SK-N-SH (cell line): ENCODE measurements at regions not wholly inside any gene's neighbourhood (a gene's known extent, or its start where the extent isn't known, plus 50 kb on each side); places are given as distances from the start of the nearest gene placed in this dataset.

Experiments used
- CTCF ChIA-PET: fragments of 300-600, 350-600 bp; formaldehyde crosslinking; extraction: SDS; loops from one replicate; lab custom pipeline; 2021; lab: Yijun Ruan, JAX
- POLR2A ChIA-PET: fragments of 350-600 bp; sonication (Branson Sonifier 250); formaldehyde crosslinking; extraction: SDS; loops from one replicate; lab custom pipeline; 2020; ENCODE audit warnings: antibody characterized with exemption, inconsistent platforms; lab: Yijun Ruan, JAX
- DNase-seq: peaks from one replicate; pipeline ENCODE4 v3.0.0; 2012
- H2AFZ ChIP-seq: fragments of 200-600 bp; sonication (generic); 2 replicates; pipeline ENCODE4 v1.8.1; 2016; ENCODE audit warnings: antibody characterized with exemption, mild to moderate bottlenecking, low read depth
- H3F3A ChIP-seq: fragments of 200-600 bp; sonication (generic); replicated peaks from 2 replicates; pipeline ENCODE3; 2016; ENCODE audit warnings: antibody characterized with exemption, mild to moderate bottlenecking; ENCODE audit not compliant: insufficient read depth
- H3K27ac ChIP-seq, 2 experiments: fragments of 200-500 bp in 1 of 2; fragments of 200-600 bp in 1 of 2; sonication (Bioruptor generic) in 1 of 2; sonication (generic), shearing (Covaris generic) in 1 of 2; 2 replicates each; pipeline versions ENCODE4 v1.5.1 to v1.6.1; 2014 to 2016; ENCODE audit warnings: low read depth in 2 of 2, inconsistent platforms in 1 of 2, low read length in 1 of 2, mild to moderate bottlenecking in 1 of 2, mixed read lengths in 1 of 2
- H3K27me3 ChIP-seq: fragments of 200-600 bp; sonication (generic), shearing (Covaris generic); 2 replicates; pipeline ENCODE4 v1.6.1; 2016; ENCODE audit warnings: mixed run types; ENCODE audit not compliant: insufficient read depth
- H3K36me3 ChIP-seq, 2 experiments: fragments of 200-500 bp in 1 of 2; fragments of 200-600 bp in 1 of 2; sonication (Bioruptor generic) in 1 of 2; sonication (generic) in 1 of 2; replicated peaks in 1 of 2; 2 replicates each; pipeline versions ENCODE3 to v1.5.1; 2014 to 2016; ENCODE audit warnings: low read length in 1 of 2, mild to moderate bottlenecking in 1 of 2; ENCODE audit not compliant: insufficient read depth in 2 of 2, control insufficient read depth in 1 of 2
- H3K4me1 ChIP-seq, 2 experiments: fragments of 200-500 bp in 1 of 2; fragments of 200-600 bp in 1 of 2; sonication (Bioruptor generic) in 1 of 2; sonication (generic), shearing (Covaris generic) in 1 of 2; 2 replicates each; pipeline versions ENCODE4 v1.5.1 to v1.6.1; 2014 to 2016; ENCODE audit warnings: low read depth in 1 of 2, low read length in 1 of 2, mixed run types in 1 of 2; ENCODE audit not compliant: insufficient read depth in 2 of 2, control insufficient read depth in 1 of 2
- H3K4me2 ChIP-seq: fragments of 200-600 bp; sonication (generic), shearing (Covaris generic); 2 replicates; pipeline ENCODE4 v1.6.1; 2017; ENCODE audit warnings: mixed run types
- H3K4me3 ChIP-seq, 2 experiments: fragments of 200-500 bp in 1 of 2; fragments of 200-600 bp in 1 of 2; sonication (Bioruptor generic) in 1 of 2; sonication (generic), shearing (Covaris generic) in 1 of 2; 2 replicates each; pipeline versions ENCODE4 v1.5.1 to v1.8.1; 2014 to 2016; ENCODE audit warnings: low read depth in 2 of 2, inconsistent platforms in 1 of 2, low read length in 1 of 2, mild to moderate bottlenecking in 1 of 2, mixed read lengths in 1 of 2, moderate library complexity in 1 of 2
- H3K79me2 ChIP-seq: fragments of 200-600 bp; sonication (generic); 2 replicates; pipeline ENCODE4 v1.8.1; 2017; ENCODE audit warnings: mild to moderate bottlenecking; ENCODE audit not compliant: insufficient read depth
- H3K9ac ChIP-seq: fragments of 200-600 bp; sonication (generic); 2 replicates; pipeline ENCODE4 v1.6.1; 2017; ENCODE audit warnings: mixed run types
- H3K9me2 ChIP-seq: fragments of 200-600 bp; sonication (generic); 2 replicates; pipeline ENCODE4 v1.6.1; 2017; ENCODE audit warnings: mixed run types
- H3K9me3 ChIP-seq: fragments of 200-600 bp; sonication (generic); 2 replicates; pipeline ENCODE4 v1.6.1; 2017; ENCODE audit warnings: mixed run types, mild to moderate bottlenecking, moderate library complexity
- H4K20me1 ChIP-seq: fragments of 200-600 bp; sonication (generic); 2 replicates; pipeline ENCODE4 v1.6.1; 2017; ENCODE audit warnings: mild to moderate bottlenecking, mixed run types; ENCODE audit not compliant: insufficient read depth
- EP300 ChIP-seq, 2 experiments: IDR thresholded peaks; 2 replicates each; pipeline versions ENCODE4 v1.4.0 to v1.6.1; 2012; ENCODE audit warnings: borderline replicate concordance in 1 of 2, low read depth in 1 of 2, low read length in 1 of 2
- FOSL2 ChIP-seq: IDR thresholded peaks from 2 replicates; pipeline ENCODE4 v1.4.0; 2012; ENCODE audit warnings: low read depth, mild to moderate bottlenecking, moderate library complexity, borderline replicate concordance
- FOXM1 ChIP-seq: IDR thresholded peaks from 2 replicates; pipeline ENCODE4 v1.4.0; 2012; ENCODE audit warnings: low read depth, mild to moderate bottlenecking
- GATA2 ChIP-seq: sonication (generic); formaldehyde crosslinking; IDR thresholded peaks from 2 replicates; pipeline ENCODE4 v1.5.0; 2020; ENCODE audit warnings: mild to moderate bottlenecking, missing genetic modification reagents
- MEF2A ChIP-seq: IDR thresholded peaks from 2 replicates; pipeline ENCODE4 v1.4.0; 2012; ENCODE audit warnings: low read depth, borderline replicate concordance
- POLR2AphosphoS5 ChIP-seq: IDR thresholded peaks from 2 replicates; pipeline ENCODE4 v1.6.1; 2012; ENCODE audit warnings: low read depth, low read length
- REST ChIP-seq: IDR thresholded peaks from 2 replicates; pipeline ENCODE4 v1.6.1; 2012; ENCODE audit warnings: mild to moderate bottlenecking, low read depth, low read length, moderate library complexity
- TAF1 ChIP-seq: IDR thresholded peaks from 2 replicates; pipeline ENCODE4 v1.6.1; 2012; ENCODE audit warnings: low read depth, mild to moderate bottlenecking, low read length, moderate library complexity, borderline replicate concordance
- TCF12 ChIP-seq: IDR thresholded peaks from 2 replicates; pipeline ENCODE4 v1.4.0; 2012
- USF1 ChIP-seq: IDR thresholded peaks from 2 replicates; pipeline ENCODE4 v1.4.0; 2012; ENCODE audit warnings: low read depth, borderline replicate concordance
- USF2 ChIP-seq: fragments of 150-350 bp; IDR thresholded peaks from 2 replicates; pipeline ENCODE4 v1.6.1; 2017; ENCODE audit warnings: antibody characterized with exemption, low read length, low read depth, borderline replicate concordance
- YY1 ChIP-seq: IDR thresholded peaks from 2 replicates; pipeline ENCODE4 v1.4.0; 2012; ENCODE audit warnings: low read depth, mild to moderate bottlenecking
- ZBTB33 ChIP-seq: IDR thresholded peaks from 2 replicates; pipeline ENCODE4 v1.4.0; 2012; ENCODE audit warnings: low read depth, borderline replicate concordance
- WGBS: methylation state at CpG from one replicate; pipeline ENCODE4 v1.1.6; 2017; ENCODE audit warnings: low lambda C conversion rate; 5-methylcytosine and 5-hydroxymethylcytosine counted together

- peak overlapping the region; percentile 30; the same call in 1 of the 2 replicates for H2AFZ ChIP-seq
- H3F3A ChIP-seq: peaks cover 29% of the 10 kb centered on the region
- TF ChIP-seq YY1: no peak
- TF ChIP-seq USF1: no peak
- no peak for TF ChIP-seq TAF1
- TF ChIP-seq GATA2 (CRISPR knock-in tag): no peak
- no peak for TF ChIP-seq FOSL2
- no peak for TF ChIP-seq REST
- DNase-seq: no peak
- no peak overlapping the region for H3K9ac ChIP-seq
- POLR2A ChIA-PET: no interaction called here
- H3K4me1 ChIP-seq: peaks cover 0 to 17% of the 10 kb centered on the region in 2 experiments; a peak in 2 of 4 replicates
- H3K79me2 ChIP-seq: no peaks in the 10 kb centered on the region
- 11% methylated on average over 2 of the region's 2 CpGs for WGBS
- no peaks in the 10 kb centered on the region for H3K9me3 ChIP-seq
- H3K4me2 ChIP-seq: no peak overlapping the region
- peak overlapping the region in 1 of 2 experiments; percentile 42; a peak in 2 of 4 replicates for H3K27ac ChIP-seq
- H4K20me1 ChIP-seq: no peaks in the 10 kb centered on the region
- H3K36me3 ChIP-seq: no peaks in the 10 kb centered on the region
- CTCF ChIA-PET: no interaction called here
- no peaks in the 10 kb centered on the region for H3K9me2 ChIP-seq
- no peaks in the 10 kb centered on the region for H3K27me3 ChIP-seq
- no peak overlapping the region for H3K4me3 ChIP-seq
These were observed 968.4 kb upstream of the NRXN1 start for GRCh38 chr2:52000151-52000855.

- DNase-seq: no peak
- Histone ChIP-seq H3K4me1 (peaks cover 0 to 30% of the 10 kb centered on the region in 2 experiments; a peak in 2 of 4 replicates), H3K9ac (no peak overlapping the region), H3K4me3 (no peak overlapping the region), H3K27ac (no peak overlapping the region), H3F3A (peaks cover 39% of the 10 kb centered on the region), H2AFZ (no peak overlapping the region), H3K79me2 (no peaks in the 10 kb centered on the region), H3K4me2 (no peak overlapping the region), H3K27me3 (no peaks in the 10 kb centered on the region), H4K20me1 (no peaks in the 10 kb centered on the region), H3K36me3 (no peaks in the 10 kb centered on the region)
- CTCF ChIA-PET: no interaction called here
- 69% methylated on average over 2 of the region's 3 CpGs for WGBS
- no peak for TF ChIP-seq ZBTB33
- TF ChIP-seq TAF1: no peak
- no peak for TF ChIP-seq POLR2AphosphoS5
- no peak for TF ChIP-seq FOXM1
- TF ChIP-seq USF1: no peak
- no peak for TF ChIP-seq USF2
- no peak for TF ChIP-seq EP300 (IDR thresholded peaks at IDR 0.05; ENCODE audit: borderline replicate concordance in 1 of 2, low read depth in 1 of 2, low read length in 1 of 2)
- TF ChIP-seq MEF2A: no peak
- TF ChIP-seq TCF12: no peak
- TF ChIP-seq YY1: no peak
- TF ChIP-seq GATA2 (CRISPR knock-in tag): no peak
- no peak for TF ChIP-seq FOSL2
- TF ChIP-seq, all 33 proteins: peak for 0
- H3K9me3 ChIP-seq: no peaks in the 10 kb centered on the region
- no peaks in the 10 kb centered on the region for H3K9me2 ChIP-seq
- POLR2A ChIA-PET: no interaction called here
These were observed 967.0 kb upstream of the NRXN1 start for GRCh38 chr2:51998890-51999289.
